Caco-2 (cell line): ENCODE measurements at regions not wholly inside any gene's neighbourhood (a gene's known extent, or its start where the extent isn't known, plus 50 kb on each side); places are given as distances from the start of the nearest gene placed in this dataset.
"Not testable (repeated sequence)": the region's sequence is repeated elsewhere in the genome, so short reads cannot be mapped to it uniquely, and the experiment has no call there.

Source experiments
- BruUV-seq: library from RNA; stranded (reverse); fragments of 400-500 nt; replicated peaks from 2 replicates; lab custom pipeline; 2021; lab: Mats Ljungman, UMichigan
- CTCF ChIA-PET: fragments of 300-600 bp; sonication (Branson Sonifier 250); formaldehyde crosslinking; loops from one replicate; lab custom pipeline; 2022; ENCODE audit warnings: antibody characterized with exemption; lab: Charles Lee
- POLR2A ChIA-PET: fragments of 300-600 bp; sonication (Branson Sonifier 250); formaldehyde crosslinking; loops from one replicate; lab custom pipeline; 2022; ENCODE audit warnings: antibody characterized with exemption; lab: Charles Lee
- DNase-seq, 2 experiments: peaks; one replicate each; pipeline versions ENCODE4 v3.0.0 to v3.0.0-alpha.2; 2020 to 2022
- H3K27me3 ChIP-seq: replicated peaks from 2 replicates; pipeline ENCODE4 v1.6.0; 2011; ENCODE audit warnings: low read length; ENCODE audit not compliant: control insufficient read depth, insufficient read depth
- H3K36me3 ChIP-seq: 2 replicates; pipeline ENCODE4 v1.5.1; 2011; ENCODE audit warnings: low read length; ENCODE audit not compliant: control insufficient read depth, insufficient read depth
- H3K4me1 ChIP-seq: fragments of 250-450 bp; sonication (Bioruptor Pico); 2 replicates; pipeline ENCODE4 v1.5.1; 2020; ENCODE audit warnings: mild to moderate bottlenecking
- H3K4me3 ChIP-seq: 2 replicates; pipeline ENCODE4 v1.5.1; 2011; ENCODE audit warnings: low read depth, mild to moderate bottlenecking, control low read depth, low read length
- H3K9me3 ChIP-seq: fragments of 250-450 bp; sonication (Bioruptor Pico); 2 replicates; pipeline ENCODE4 v1.5.1; 2020; ENCODE audit warnings: mild to moderate bottlenecking, moderate library complexity
- H3K27ac Mint-ChIP-seq: one replicate; pipeline ENCODE4 v1.8.0; 2022; ENCODE audit warnings: mixed read lengths; ENCODE audit not compliant: unreplicated experiment
- H3K27me3 Mint-ChIP-seq: one replicate; pipeline ENCODE4 v1.8.0; 2022; ENCODE audit warnings: mixed read lengths; ENCODE audit not compliant: insufficient read depth, unreplicated experiment
- H3K36me3 Mint-ChIP-seq: one replicate; pipeline ENCODE4 v1.8.0; 2022; ENCODE audit warnings: mild to moderate bottlenecking, mixed read lengths; ENCODE audit not compliant: insufficient read depth, unreplicated experiment
- H3K4me1 Mint-ChIP-seq: one replicate; pipeline ENCODE4 v1.8.0; 2022; ENCODE audit warnings: low read depth, mixed read lengths; ENCODE audit not compliant: unreplicated experiment
- H3K4me3 Mint-ChIP-seq: one replicate; pipeline ENCODE4 v1.8.0; 2022; ENCODE audit warnings: mild to moderate bottlenecking, moderate library complexity, mixed read lengths; ENCODE audit not compliant: unreplicated experiment
- H3K9me3 Mint-ChIP-seq: one replicate; pipeline ENCODE4 v1.8.0; 2022; ENCODE audit warnings: mixed read lengths; ENCODE audit not compliant: unreplicated experiment
- CTCF ChIP-seq, 2 experiments: fragments of 200-600 bp in 1 of 2; IDR thresholded peaks; 1 replicate in 1 of 2; 2 replicates in 1 of 2; pipeline versions ENCODE4 v1.5.1 to v1.8.0; 2011 to 2022; ENCODE audit warnings: antibody characterized with exemption in 1 of 2, control low read depth in 1 of 2, inconsistent platforms in 1 of 2, low read depth in 1 of 2, low read length in 1 of 2, mild to moderate bottlenecking in 1 of 2, moderate library complexity in 1 of 2; ENCODE audit not compliant: insufficient read depth in 1 of 2, severe bottlenecking in 1 of 2, unreplicated experiment in 1 of 2
- intact Hi-C: fragments of 100-400 bp; cut with micrococcal nuclease; formaldehyde crosslinking; loops from one replicate; pipeline ENCODE4 v1.10.0; 2022; ENCODE audit not compliant: unreplicated experiment

GRCh38 chr2:106284691-106285202 lies 90.6 kb upstream of the UXS1 start:
- POLR2A ChIA-PET: no interaction called here

GRCh38 chr2:106284255-106284654 lies 90.2 kb upstream of the UXS1 start:
- H3K27me3 ChIP-seq: no peaks in the 10 kb centered on the region
- H3K36me3 Mint-ChIP-seq: no peaks in the 10 kb centered on the region
- H3K27me3 Mint-ChIP-seq: peaks cover 6% of the 10 kb centered on the region
- no peaks in the 10 kb centered on the region for H3K36me3 ChIP-seq
- H3K9me3 Mint-ChIP-seq: no peaks in the 10 kb centered on the region
- ChIA-PET POLR2A (no interaction called here), CTCF (no interaction called here)
- intact Hi-C loops: no loop called here
- no peak overlapping the region for H3K4me3 Mint-ChIP-seq
- H3K27ac Mint-ChIP-seq: no peak overlapping the region
- no peak for TF ChIP-seq CTCF (IDR thresholded peaks at IDR 0.05; ENCODE audit: insufficient read depth in 1 of 2, low read depth in 1 of 2, low read length in 1 of 2, severe bottlenecking in 1 of 2, unreplicated experiment in 1 of 2)
- H3K4me1 ChIP-seq: no peaks in the 10 kb centered on the region
- no peak for DNase-seq
- BruUV-seq: no TSS peak
- H3K9me3 ChIP-seq: no peaks in the 10 kb centered on the region
- H3K4me1 Mint-ChIP-seq: peaks cover 11% of the 10 kb centered on the region
- no peak overlapping the region for H3K4me3 ChIP-seq

More at GRCh38 chr2:106284691-106285202, 90.6 kb upstream of the UXS1 start:
- no TSS peak for BruUV-seq
- H3K36me3 Mint-ChIP-seq: no peaks in the 10 kb centered on the region
- Histone ChIP-seq H3K4me1 (no peaks in the 10 kb centered on the region), H3K9me3 (no peaks in the 10 kb centered on the region), H3K27me3 (no peaks in the 10 kb centered on the region), H3K4me3 (no peak overlapping the region), H3K36me3 (no peaks in the 10 kb centered on the region)
- no peaks in the 10 kb centered on the region for H3K9me3 Mint-ChIP-seq
- intact Hi-C loops: no loop called here
- no peak overlapping the region for H3K27ac Mint-ChIP-seq
- peaks cover 11% of the 10 kb centered on the region for H3K4me1 Mint-ChIP-seq
- TF ChIP-seq CTCF (IDR thresholded peaks at IDR 0.05; ENCODE audit: insufficient read depth in 1 of 2, low read depth in 1 of 2, low read length in 1 of 2, severe bottlenecking in 1 of 2, unreplicated experiment in 1 of 2): no peak
- H3K4me3 Mint-ChIP-seq: no peak overlapping the region
- DNase-seq: no peak
- CTCF ChIA-PET: no interaction called here
- peaks cover 6% of the 10 kb centered on the region for H3K27me3 Mint-ChIP-seq

- H3K27me3 Mint-ChIP-seq, BruUV-seq, H3K9me3 Mint-ChIP-seq, intact Hi-C loops, POLR2A ChIA-PET, CTCF ChIA-PET, H3K4me1 ChIP-seq, H3K36me3 ChIP-seq, H3K4me3 Mint-ChIP-seq, DNase-seq, H3K9me3 ChIP-seq, H3K4me3 ChIP-seq, H3K27me3 ChIP-seq, H3K36me3 Mint-ChIP-seq, H3K27ac Mint-ChIP-seq: not testable (repeated sequence)
- peaks cover 11% of the 10 kb centered on the region for H3K4me1 Mint-ChIP-seq
Measured at GRCh38 chr2:106283228-106284152, 89.4 kb upstream of the UXS1 start.
